HG02885 (cell line): ENCODE measurements at regions not wholly inside any gene's neighbourhood (a gene's known extent, or its start where the extent isn't known, plus 50 kb on each side); places are given as distances from the start of the nearest gene placed in this dataset.

Experiments used
- ATAC-seq: cut with Tn5 transposase; IDR thresholded peaks from one replicate; pipeline ENCODE4 v1.9.1; 2021; ENCODE audit warnings: mild to moderate bottlenecking; ENCODE audit not compliant: unreplicated experiment, poor library complexity

DNA sequence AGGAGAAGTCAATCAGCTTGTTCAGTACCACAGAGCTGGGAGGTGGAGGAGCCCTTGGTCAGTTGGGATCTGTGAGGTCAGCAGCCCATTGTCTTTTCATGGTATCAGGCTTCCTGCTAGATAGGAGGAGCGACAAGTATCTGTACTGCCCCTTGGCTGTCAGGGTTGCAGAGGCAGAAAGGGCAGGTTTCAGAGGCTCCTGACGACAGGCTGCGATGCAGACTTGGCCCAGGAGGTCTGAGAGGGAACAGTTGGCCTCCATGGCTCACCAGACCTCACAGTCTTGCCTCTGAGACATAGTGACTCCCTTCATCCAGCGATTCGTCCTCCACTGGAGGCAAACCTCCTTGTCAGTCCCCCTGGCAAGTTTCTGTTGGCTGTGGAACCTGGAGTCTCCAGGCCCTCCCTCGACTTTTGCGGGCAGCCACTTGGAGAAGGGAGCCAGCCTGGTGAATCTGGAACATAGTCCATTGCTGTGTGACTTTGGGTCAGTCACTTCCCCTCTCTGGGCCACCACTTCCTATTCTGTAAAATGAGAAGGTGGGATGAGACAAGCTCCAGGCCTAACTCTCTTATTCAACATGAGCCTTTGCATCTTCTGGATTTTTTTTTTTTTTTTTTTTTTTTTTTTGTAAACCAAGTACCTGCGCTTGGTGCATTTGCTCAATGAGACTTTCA is 177.9 kb upstream of the TLE3 start:
- ATAC-seq, result no peak

- ATAC-seq, result no peak
Observed at GRCh38 chr15:70274908-70275307, 177.2 kb upstream of the TLE3 start.

DNA sequence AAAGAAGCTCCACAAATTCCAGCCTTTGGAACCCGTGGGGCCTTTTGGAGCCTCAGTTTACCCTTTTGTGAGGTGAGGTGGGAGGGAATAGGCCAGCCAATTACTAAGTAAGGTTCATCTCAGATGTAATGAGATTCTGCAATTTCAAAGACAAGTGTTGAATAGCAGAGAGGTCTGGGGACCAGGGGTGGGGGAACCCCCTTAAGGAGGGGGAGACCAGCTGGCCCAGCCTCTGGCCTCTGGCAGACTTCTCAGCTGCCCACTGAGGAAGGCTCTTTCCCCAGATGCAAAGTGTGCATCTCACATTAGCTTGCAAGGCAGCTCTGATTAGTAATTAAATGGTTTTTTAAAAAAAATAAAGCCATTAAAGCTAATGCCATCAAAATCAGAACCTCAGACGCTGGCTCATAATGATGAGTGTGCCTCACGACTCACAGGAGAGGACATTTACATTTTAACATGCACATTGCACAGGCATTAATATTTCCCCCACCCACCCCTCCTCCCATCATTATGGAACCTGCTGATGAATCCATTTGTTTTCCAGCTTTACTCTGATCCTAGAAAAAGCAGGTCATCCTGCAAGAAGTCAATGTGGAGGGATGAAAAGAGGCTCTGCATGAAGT is 176.7 kb upstream of the TLE3 start:
- ATAC-seq, result no peak

DNA sequence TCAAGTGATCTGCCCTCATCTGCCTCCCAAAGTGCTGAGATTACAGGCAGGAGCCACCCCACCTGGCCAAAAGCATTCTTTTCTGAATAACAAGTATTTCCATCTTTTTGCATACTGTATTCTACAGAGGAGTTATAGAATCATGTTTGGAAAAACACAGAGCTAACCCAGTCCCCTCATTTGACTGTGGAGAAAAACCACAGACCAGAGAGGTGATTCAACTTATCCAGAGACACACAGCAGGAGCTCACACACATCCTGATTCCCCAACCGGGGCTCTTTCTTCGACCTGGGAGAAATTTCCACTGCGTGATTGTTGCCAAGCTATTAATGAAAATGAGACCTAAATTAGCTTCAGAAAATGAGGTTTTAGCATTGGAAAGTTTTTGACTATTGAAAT is 176.1 kb upstream of the TLE3 start:
- no peak for ATAC-seq

DNA sequence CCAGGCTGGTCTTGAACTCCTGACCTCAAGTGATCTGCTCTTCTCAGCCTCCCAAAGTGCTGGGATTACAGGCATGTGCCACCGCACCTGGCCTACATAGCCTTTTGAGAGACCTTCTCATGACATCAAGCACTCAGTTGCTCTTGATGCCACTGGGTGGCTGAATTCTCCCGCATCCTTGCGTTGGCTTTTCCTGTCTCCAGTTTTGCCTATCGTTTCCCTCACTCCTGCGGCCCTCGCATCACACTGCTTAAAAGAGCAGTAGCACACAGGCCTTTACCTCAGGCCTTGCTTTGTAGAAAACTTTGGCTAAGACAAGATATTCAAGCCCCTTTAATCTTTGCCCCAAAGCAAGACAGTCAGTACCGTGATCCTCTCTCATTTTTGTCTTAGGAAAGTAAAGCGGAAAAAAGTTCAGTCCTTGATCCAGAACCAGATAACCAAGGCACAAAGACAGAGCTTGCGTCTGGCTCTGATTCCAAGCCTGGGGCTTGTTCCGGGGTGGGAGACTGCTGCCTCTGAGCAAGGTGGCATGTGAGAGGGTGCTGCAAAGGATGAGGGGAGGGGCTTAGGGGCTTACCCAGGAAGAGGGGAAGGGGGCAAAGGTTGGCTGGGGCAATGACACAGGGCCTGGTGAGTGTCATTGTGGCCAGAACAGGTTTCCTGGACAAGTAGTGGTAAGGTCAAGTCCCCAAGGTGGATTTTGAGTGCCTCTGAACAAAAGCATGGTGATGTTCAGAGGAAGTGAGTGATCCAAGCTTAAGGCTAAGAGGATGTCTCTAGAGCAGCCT is 175.0 kb upstream of the TLE3 start:
- ATAC-seq, result no peak

- no peak for ATAC-seq
Observed at GRCh38 chr15:70271422-70272088, 173.8 kb upstream of the TLE3 start.

- no peak for ATAC-seq
Observed at GRCh38 chr15:70270752-70271111, 173.0 kb upstream of the TLE3 start.

GRCh38 chr15:70269991-70270751 is 172.5 kb upstream of the TLE3 start:
- no peak for ATAC-seq

DNA sequence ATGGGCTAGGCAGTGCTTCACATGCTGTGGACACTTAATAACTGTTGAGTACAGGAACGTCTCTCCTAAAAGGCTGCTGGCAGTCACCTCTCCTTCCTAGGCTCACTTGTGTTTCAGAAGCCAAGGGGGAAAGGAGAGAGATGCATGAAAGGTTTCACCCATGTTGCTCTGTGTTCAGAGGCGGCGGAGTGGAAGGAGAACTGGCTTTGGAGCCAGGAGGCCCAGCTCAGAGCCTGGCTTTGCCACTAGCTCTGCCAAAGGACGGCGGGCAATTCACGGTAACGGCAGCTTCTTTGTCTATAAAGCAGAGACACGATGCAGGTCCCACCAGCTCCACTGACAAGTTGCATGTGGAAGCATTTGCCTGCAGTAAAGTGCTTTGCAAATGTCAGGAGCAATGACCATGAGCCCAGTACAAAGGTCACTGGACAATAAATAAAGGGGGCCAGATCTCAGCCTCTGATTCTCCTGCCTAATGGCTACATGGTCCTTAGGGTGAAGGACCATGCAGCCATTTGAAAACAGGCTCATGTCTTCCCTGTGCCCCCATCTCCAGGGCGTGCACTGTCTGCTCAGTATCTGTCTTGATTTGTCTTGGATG is 171.7 kb upstream of the TLE3 start:
- ATAC-seq, result no peak

- ATAC-seq, result no peak
Observed at GRCh38 chr15:70268698-70269251, 171.1 kb upstream of the TLE3 start.

DNA sequence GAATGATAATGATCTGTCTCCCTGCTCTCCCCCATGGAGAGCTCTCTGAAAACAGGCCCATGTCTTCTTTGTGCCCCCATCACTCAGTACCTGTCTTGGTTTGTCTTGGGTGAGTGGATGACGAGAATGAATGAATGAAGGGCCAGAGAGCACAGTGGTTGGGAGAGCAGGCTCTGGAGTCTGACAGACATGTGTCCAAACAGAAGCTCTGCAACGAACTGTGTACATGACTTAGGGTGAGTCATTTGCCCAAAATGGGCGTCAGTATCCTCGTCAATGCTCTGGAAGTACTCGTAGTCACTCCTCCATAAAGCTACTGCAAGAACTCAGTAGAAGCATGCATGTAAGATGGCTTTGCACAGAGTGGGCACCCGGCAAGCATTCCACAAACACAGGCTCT is 170.2 kb upstream of the TLE3 start:
- no peak for ATAC-seq

GRCh38 chr15:70267306-70267705 is 169.6 kb upstream of the TLE3 start:
- ATAC-seq, result no peak

DNA sequence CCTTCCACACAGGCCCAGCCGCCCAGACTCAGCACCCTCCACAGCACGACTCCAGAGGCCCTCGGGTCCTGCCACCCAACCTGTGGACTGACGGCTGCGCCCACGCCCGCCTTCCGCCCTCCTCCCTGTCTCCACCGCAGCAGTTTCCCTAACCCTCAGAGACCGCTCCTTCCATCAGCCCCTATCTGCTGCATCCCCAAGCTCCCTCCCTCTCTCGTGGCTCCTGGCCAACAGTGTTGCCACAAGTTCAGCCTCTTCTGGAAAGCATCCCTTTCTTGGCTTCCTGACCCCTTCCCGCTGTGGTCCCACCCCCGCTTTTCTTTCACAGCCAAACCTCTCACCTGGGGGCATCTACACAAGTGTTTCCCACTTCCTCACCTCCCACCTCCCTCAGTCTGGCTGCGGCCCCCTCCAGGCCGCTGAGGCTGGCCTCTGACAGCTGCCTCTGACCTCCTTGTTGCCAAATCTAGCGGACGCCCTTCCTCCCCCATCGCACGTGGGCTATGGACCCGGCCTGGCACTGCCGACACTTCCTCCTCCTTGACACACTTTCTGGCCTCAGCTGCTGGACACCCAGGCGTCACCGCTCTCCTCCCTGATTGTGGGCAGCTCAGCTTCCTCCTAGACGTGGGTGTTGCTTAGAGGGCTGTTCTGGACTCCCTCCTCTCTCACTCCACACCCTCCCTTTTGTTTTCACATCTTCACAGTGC is 168.8 kb upstream of the TLE3 start:
- ATAC-seq, result no peak

DNA sequence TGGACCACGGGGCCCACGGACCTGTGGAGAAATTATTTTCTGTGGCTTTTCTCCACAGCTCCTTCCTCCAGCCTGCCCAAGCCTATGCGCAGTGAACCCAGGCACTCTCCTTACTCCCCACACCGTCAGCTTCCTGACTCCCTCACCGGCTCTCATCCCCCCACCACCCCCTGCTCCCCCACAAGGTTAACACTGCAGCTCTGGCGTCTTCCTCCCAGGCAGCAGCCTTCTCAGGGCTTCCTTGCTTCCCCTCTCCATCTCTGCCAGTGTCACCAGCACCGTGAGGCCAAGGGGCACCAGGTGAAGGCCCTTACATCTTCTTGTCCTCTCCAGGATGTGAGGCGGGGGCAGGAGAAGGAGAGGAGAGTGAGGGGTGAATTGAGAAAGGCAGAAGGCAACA is 168.3 kb upstream of the TLE3 start:
- ATAC-seq, result no peak

GRCh38 chr15:70265466-70265978 is 167.8 kb upstream of the TLE3 start:
- no peak for ATAC-seq

DNA sequence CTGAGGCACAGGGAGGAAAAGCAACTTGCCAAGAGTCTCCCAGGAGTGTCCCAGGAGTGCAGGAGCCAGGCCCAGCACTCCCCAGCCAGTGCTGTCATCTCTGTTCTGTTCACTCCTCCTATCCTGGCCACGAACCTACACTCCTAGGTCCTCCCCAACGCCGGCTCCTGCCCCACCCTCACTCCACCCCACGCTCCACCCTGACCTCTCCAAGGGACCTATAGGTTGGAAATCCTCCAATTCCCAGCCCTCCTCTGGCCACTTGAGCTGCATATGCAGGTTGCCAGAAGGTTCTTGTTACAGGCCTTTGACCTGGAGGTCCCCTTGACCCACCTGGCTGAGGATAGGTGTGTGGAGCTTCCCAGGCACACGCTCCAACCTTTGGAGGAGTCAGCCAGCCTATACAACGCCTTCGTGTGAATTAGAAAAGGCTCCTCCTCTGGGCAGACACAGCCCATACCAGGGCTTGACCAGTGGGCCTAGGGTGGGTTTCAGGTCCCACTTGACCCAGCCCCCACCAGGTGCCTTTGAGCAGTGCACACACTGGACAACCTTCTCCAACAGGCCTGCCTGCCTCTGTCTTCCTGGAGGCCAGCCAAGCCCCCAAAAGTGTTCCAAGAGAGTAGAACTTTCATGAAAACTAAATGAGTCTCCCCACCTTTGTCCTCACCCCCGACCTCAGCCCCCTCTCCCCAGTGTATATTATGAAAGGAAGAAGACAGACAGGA is 167.2 kb upstream of the TLE3 start:
- no peak for ATAC-seq

DNA sequence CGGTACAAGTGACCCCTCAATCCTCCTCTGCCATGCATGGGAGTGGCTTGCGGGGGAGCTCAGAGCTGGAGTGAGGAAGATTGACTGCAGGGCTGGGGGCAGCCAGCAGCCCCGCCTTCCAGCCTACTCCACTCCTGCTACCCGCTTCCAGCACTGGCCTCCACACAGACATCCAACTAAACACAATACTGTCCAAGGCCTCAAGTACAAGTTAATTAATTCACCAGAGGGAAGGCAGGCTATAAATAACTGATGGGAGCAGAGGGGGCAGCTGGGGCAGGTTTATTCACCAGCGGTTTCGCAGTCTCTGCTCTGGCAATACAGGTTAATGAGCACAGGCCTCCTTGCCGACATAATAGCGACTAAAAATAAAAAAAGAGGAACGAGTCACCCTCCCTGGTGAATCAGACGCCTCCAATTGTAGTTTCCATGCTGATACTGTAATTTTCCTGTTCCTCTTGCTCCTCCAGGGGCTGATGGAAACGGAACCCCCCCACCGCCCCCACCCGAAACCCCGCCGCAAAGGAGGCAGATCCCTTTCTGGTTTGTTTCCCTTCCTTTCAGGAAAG is 166.4 kb upstream of the TLE3 start:
- ATAC-seq, result no peak
